AG08395 (cell line): ENCODE measurements at regions not wholly inside any gene's neighbourhood (a gene's known extent, or its start where the extent isn't known, plus 50 kb on each side); places are given as distances from the start of the nearest gene placed in this dataset.

Experiments
- DNase-seq: peaks from one replicate; pipeline ENCODE4 v3.0.0; 2012; ENCODE audit warnings: mixed read lengths, low spot score

GRCh38 chr4:1495416-1496115, 89.3 kb upstream of the NKX1-1 start:
- DNase-seq: no peak

GRCh38 chr4:1494416-1495315, 88.4 kb upstream of the NKX1-1 start:
- no peak for DNase-seq

- DNase-seq: no peak
Observed at GRCh38 chr4:1493540-1494287, 87.5 kb upstream of the NKX1-1 start.

GRCh38 chr4:1492651-1493539, 86.7 kb upstream of the NKX1-1 start:
- no peak for DNase-seq

GRCh38 chr4:1492142-1492457, 85.9 kb upstream of the NKX1-1 start:
- no peak for DNase-seq

- DNase-seq: no peak
Observed at GRCh38 chr4:1491328-1492141, 85.3 kb upstream of the NKX1-1 start.

GRCh38 chr4:1490654-1491327, 84.5 kb upstream of the NKX1-1 start:
- no peak for DNase-seq

- DNase-seq: no peak
Observed at GRCh38 chr4:1490011-1490653, 83.9 kb upstream of the NKX1-1 start.

GRCh38 chr4:1489639-1489995, 83.4 kb upstream of the NKX1-1 start:
- no peak for DNase-seq

GRCh38 chr4:1488831-1489638, 82.8 kb upstream of the NKX1-1 start:
- DNase-seq: no peak

GRCh38 chr4:1488357-1488756, 82.1 kb upstream of the NKX1-1 start:
- no peak for DNase-seq

GRCh38 chr4:1487761-1488160, 81.5 kb upstream of the NKX1-1 start:
- no peak for DNase-seq

GRCh38 chr4:1487106-1487505, 80.9 kb upstream of the NKX1-1 start:
- no peak for DNase-seq

GRCh38 chr4:1485280-1485679, 79.0 kb upstream of the NKX1-1 start:
- no peak for DNase-seq

GRCh38 chr4:1480720-1481119, 74.5 kb upstream of the NKX1-1 start:
- no peak for DNase-seq

GRCh38 chr4:1479454-1479853, 73.2 kb upstream of the NKX1-1 start:
- DNase-seq: no peak

- DNase-seq: no peak
Observed at GRCh38 chr4:1478766-1479355, 72.6 kb upstream of the NKX1-1 start.

GRCh38 chr4:1477045-1477840, 71.0 kb upstream of the NKX1-1 start:
- no peak for DNase-seq
